Osteocyte (in vitro differentiated cells): ENCODE measurements at regions not wholly inside any gene's neighbourhood (a gene's known extent, or its start where the extent isn't known, plus 50 kb on each side); places are given as distances from the start of the nearest gene placed in this dataset.
A peak's percentile ranks its signal among the peaks of the same experiment; 100 is the strongest.

Experiments
- DNase-seq: peaks from one replicate; pipeline ENCODE4 v3.0.0; 2021; ENCODE audit warnings: mixed read lengths; ENCODE audit not compliant: unreplicated experiment; ENCODE audit errors: extremely low spot score
- H3K27ac Mint-ChIP-seq: one replicate; pipeline ENCODE4 v1.8.0; 2021; ENCODE audit warnings: mild to moderate bottlenecking, mixed read lengths; ENCODE audit not compliant: unreplicated experiment
- H3K27me3 Mint-ChIP-seq: one replicate; pipeline ENCODE4 v1.8.0; 2021; ENCODE audit warnings: mixed read lengths; ENCODE audit not compliant: unreplicated experiment
- H3K36me3 Mint-ChIP-seq: one replicate; pipeline ENCODE4 v1.8.0; 2021; ENCODE audit warnings: mixed read lengths; ENCODE audit not compliant: unreplicated experiment
- H3K4me1 Mint-ChIP-seq: one replicate; pipeline ENCODE4 v1.8.0; 2021; ENCODE audit warnings: mixed read lengths; ENCODE audit not compliant: unreplicated experiment
- H3K4me3 Mint-ChIP-seq: one replicate; pipeline ENCODE4 v1.8.0; 2021; ENCODE audit warnings: mild to moderate bottlenecking, moderate library complexity, mixed read lengths; ENCODE audit not compliant: unreplicated experiment
- H3K9me3 Mint-ChIP-seq: one replicate; pipeline ENCODE4 v1.8.0; 2021; ENCODE audit warnings: mixed read lengths; ENCODE audit not compliant: unreplicated experiment
- CTCF ChIP-seq: fragments of 200-600 bp; sonication (generic); IDR thresholded peaks from 2 replicates; pipeline ENCODE4 v1.5.0; 2021; ENCODE audit warnings: antibody characterized with exemption, mild to moderate bottlenecking, moderate library complexity

- peaks cover 16% of the 10 kb centered on the region for H3K4me1 Mint-ChIP-seq
- H3K27ac Mint-ChIP-seq, result no peak overlapping the region
- no peaks in the 10 kb centered on the region for H3K36me3 Mint-ChIP-seq
- H3K4me3 Mint-ChIP-seq, result no peak overlapping the region
- no peaks in the 10 kb centered on the region for H3K27me3 Mint-ChIP-seq
- H3K9me3 Mint-ChIP-seq, result no peaks in the 10 kb centered on the region
- TF ChIP-seq CTCF, result no peak
- DNase-seq, result no peak
These were observed 99.6 kb upstream of the SEMA3D start for GRCh38 chr7:85286446-85286845.

- H3K36me3 Mint-ChIP-seq, result no peaks in the 10 kb centered on the region
- no peak overlapping the region for H3K27ac Mint-ChIP-seq
- no peaks in the 10 kb centered on the region for H3K27me3 Mint-ChIP-seq
These were observed 98.7 kb upstream of the SEMA3D start for GRCh38 chr7:85285527-85285926.

GRCh38 chr7:85275204-85275603, 88.3 kb upstream of the SEMA3D start:
- Mint-ChIP-seq H3K27me3 (no peaks in the 10 kb centered on the region), H3K9me3 (no peaks in the 10 kb centered on the region), H3K4me1 (no peaks in the 10 kb centered on the region), H3K27ac (no peak overlapping the region), H3K4me3 (no peak overlapping the region), H3K36me3 (no peaks in the 10 kb centered on the region)
- DNase-seq, result no peak
- no peak for TF ChIP-seq CTCF

More at GRCh38 chr7:85285527-85285926, 98.7 kb upstream of the SEMA3D start:
- Mint-ChIP-seq H3K4me1 (peaks cover 18% of the 10 kb centered on the region), H3K4me3 (no peak overlapping the region), H3K9me3 (no peaks in the 10 kb centered on the region)
- no peak for TF ChIP-seq CTCF
- DNase-seq, result no peak

- Mint-ChIP-seq H3K4me1 (no peaks in the 10 kb centered on the region), H3K36me3 (no peaks in the 10 kb centered on the region), H3K27ac (no peak overlapping the region), H3K27me3 (no peaks in the 10 kb centered on the region), H3K9me3 (no peaks in the 10 kb centered on the region), H3K4me3 (no peak overlapping the region)
- TF ChIP-seq CTCF, result no peak
- no peak for DNase-seq
These were observed 87.6 kb upstream of the SEMA3D start for GRCh38 chr7:85274454-85274853.

GRCh38 chr7:85262891-85263290, 76.0 kb upstream of the SEMA3D start:
- peak overlapping the region; percentile 68 for H3K27ac Mint-ChIP-seq
- H3K4me3 Mint-ChIP-seq, result peak overlapping the region; percentile 58

More at GRCh38 chr7:85262891-85263290, 76.0 kb upstream of the SEMA3D start:
- no peak for DNase-seq
- Mint-ChIP-seq H3K4me1 (peaks cover 26% of the 10 kb centered on the region), H3K36me3 (no peaks in the 10 kb centered on the region), H3K9me3 (no peaks in the 10 kb centered on the region), H3K27me3 (no peaks in the 10 kb centered on the region)
- no peak for TF ChIP-seq CTCF
